Caco-2 (cell line): ENCODE measurements at regions not wholly inside any gene's neighbourhood (a gene's known extent, or its start where the extent isn't known, plus 50 kb on each side); places are given as distances from the start of the nearest gene placed in this dataset.

Experiments
- BruUV-seq: library from RNA; stranded (reverse); fragments of 400-500 nt; replicated peaks from 2 replicates; lab custom pipeline; 2021; lab: Mats Ljungman, UMichigan
- CTCF ChIA-PET: fragments of 300-600 bp; sonication (Branson Sonifier 250); formaldehyde crosslinking; loops from one replicate; lab custom pipeline; 2022; ENCODE audit warnings: antibody characterized with exemption; lab: Charles Lee
- POLR2A ChIA-PET: fragments of 300-600 bp; sonication (Branson Sonifier 250); formaldehyde crosslinking; loops from one replicate; lab custom pipeline; 2022; ENCODE audit warnings: antibody characterized with exemption; lab: Charles Lee
- DNase-seq, 2 experiments: peaks; one replicate each; pipeline versions ENCODE4 v3.0.0 to v3.0.0-alpha.2; 2020 to 2022
- H3K27me3 ChIP-seq: replicated peaks from 2 replicates; pipeline ENCODE4 v1.6.0; 2011; ENCODE audit warnings: low read length; ENCODE audit not compliant: control insufficient read depth, insufficient read depth
- H3K36me3 ChIP-seq: 2 replicates; pipeline ENCODE4 v1.5.1; 2011; ENCODE audit warnings: low read length; ENCODE audit not compliant: control insufficient read depth, insufficient read depth
- H3K4me1 ChIP-seq: fragments of 250-450 bp; sonication (Bioruptor Pico); 2 replicates; pipeline ENCODE4 v1.5.1; 2020; ENCODE audit warnings: mild to moderate bottlenecking
- H3K4me3 ChIP-seq: 2 replicates; pipeline ENCODE4 v1.5.1; 2011; ENCODE audit warnings: low read depth, mild to moderate bottlenecking, control low read depth, low read length
- H3K9me3 ChIP-seq: fragments of 250-450 bp; sonication (Bioruptor Pico); 2 replicates; pipeline ENCODE4 v1.5.1; 2020; ENCODE audit warnings: mild to moderate bottlenecking, moderate library complexity
- H3K27ac Mint-ChIP-seq: one replicate; pipeline ENCODE4 v1.8.0; 2022; ENCODE audit warnings: mixed read lengths; ENCODE audit not compliant: unreplicated experiment
- H3K27me3 Mint-ChIP-seq: one replicate; pipeline ENCODE4 v1.8.0; 2022; ENCODE audit warnings: mixed read lengths; ENCODE audit not compliant: insufficient read depth, unreplicated experiment
- H3K36me3 Mint-ChIP-seq: one replicate; pipeline ENCODE4 v1.8.0; 2022; ENCODE audit warnings: mild to moderate bottlenecking, mixed read lengths; ENCODE audit not compliant: insufficient read depth, unreplicated experiment
- H3K4me1 Mint-ChIP-seq: one replicate; pipeline ENCODE4 v1.8.0; 2022; ENCODE audit warnings: low read depth, mixed read lengths; ENCODE audit not compliant: unreplicated experiment
- H3K4me3 Mint-ChIP-seq: one replicate; pipeline ENCODE4 v1.8.0; 2022; ENCODE audit warnings: mild to moderate bottlenecking, moderate library complexity, mixed read lengths; ENCODE audit not compliant: unreplicated experiment
- H3K9me3 Mint-ChIP-seq: one replicate; pipeline ENCODE4 v1.8.0; 2022; ENCODE audit warnings: mixed read lengths; ENCODE audit not compliant: unreplicated experiment
- intact Hi-C: fragments of 100-400 bp; cut with micrococcal nuclease; formaldehyde crosslinking; loops from one replicate; pipeline ENCODE4 v1.10.0; 2022; ENCODE audit not compliant: unreplicated experiment
- TF ChIP-seq, protein P1 (sequence below), 2 experiments: fragments of 200-600 bp in 1 of 2; IDR thresholded peaks; 1 replicate in 1 of 2; 2 replicates in 1 of 2; pipeline versions ENCODE4 v1.5.1 to v1.8.0; 2011 to 2022; ENCODE audit warnings: antibody characterized with exemption in 1 of 2, control low read depth in 1 of 2, inconsistent platforms in 1 of 2, low read depth in 1 of 2, low read length in 1 of 2, mild to moderate bottlenecking in 1 of 2, moderate library complexity in 1 of 2; ENCODE audit not compliant: insufficient read depth in 1 of 2, severe bottlenecking in 1 of 2, unreplicated experiment in 1 of 2

DNA sequence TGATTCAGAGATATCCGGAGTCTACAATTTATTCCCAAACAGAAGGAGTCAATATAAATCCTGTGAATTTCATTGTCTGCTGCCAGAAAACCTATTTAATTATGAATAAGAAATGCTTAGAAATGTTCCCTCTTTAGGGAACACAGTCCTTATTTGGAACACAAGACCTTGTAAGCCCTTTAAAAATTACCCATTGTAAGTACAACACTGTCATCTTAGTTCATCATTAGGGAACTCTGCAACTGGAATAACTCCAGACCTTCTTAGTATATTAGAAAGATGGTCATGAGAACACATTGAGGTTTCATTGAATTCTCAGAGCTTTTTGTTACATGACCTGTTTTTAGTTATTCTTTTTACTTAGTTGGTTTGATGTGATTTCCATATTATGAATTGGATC lies 548.5 kb upstream of the KLF12 start:
- intact Hi-C loops, result loop anchor here (1.0 to 2.0 kb wide), 2 partner anchors 537 to 576 kb away; no protein-coding TSS in a partner anchor
- no peak for DNase-seq
- H3K9me3 ChIP-seq, result no peaks in the 10 kb centered on the region
- BruUV-seq, result no TSS peak
- Mint-ChIP-seq H3K9me3 (no peaks in the 10 kb centered on the region), H3K27ac (no peak overlapping the region), H3K27me3 (peaks cover 10% of the 10 kb centered on the region), H3K36me3 (no peaks in the 10 kb centered on the region), H3K4me1 (no peaks in the 10 kb centered on the region), H3K4me3 (no peak overlapping the region)
- POLR2A ChIA-PET, result no interaction called here
- H3K4me3 ChIP-seq, result no peak overlapping the region
- H3K27me3 ChIP-seq, result no peaks in the 10 kb centered on the region; the same call in 1 of the 2 replicates
- H3K36me3 ChIP-seq, result no peaks in the 10 kb centered on the region
- H3K4me1 ChIP-seq, result no peaks in the 10 kb centered on the region
- TF ChIP-seq, protein P1, sequence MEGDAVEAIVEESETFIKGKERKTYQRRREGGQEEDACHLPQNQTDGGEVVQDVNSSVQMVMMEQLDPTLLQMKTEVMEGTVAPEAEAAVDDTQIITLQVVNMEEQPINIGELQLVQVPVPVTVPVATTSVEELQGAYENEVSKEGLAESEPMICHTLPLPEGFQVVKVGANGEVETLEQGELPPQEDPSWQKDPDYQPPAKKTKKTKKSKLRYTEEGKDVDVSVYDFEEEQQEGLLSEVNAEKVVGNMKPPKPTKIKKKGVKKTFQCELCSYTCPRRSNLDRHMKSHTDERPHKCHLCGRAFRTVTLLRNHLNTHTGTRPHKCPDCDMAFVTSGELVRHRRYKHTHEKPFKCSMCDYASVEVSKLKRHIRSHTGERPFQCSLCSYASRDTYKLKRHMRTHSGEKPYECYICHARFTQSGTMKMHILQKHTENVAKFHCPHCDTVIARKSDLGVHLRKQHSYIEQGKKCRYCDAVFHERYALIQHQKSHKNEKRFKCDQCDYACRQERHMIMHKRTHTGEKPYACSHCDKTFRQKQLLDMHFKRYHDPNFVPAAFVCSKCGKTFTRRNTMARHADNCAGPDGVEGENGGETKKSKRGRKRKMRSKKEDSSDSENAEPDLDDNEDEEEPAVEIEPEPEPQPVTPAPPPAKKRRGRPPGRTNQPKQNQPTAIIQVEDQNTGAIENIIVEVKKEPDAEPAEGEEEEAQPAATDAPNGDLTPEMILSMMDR (IDR thresholded peaks at IDR 0.05; ENCODE audit: insufficient read depth in 1 of 2, low read depth in 1 of 2, low read length in 1 of 2, severe bottlenecking in 1 of 2, unreplicated experiment in 1 of 2), result no peak
- CTCF ChIA-PET, result no interaction called here

DNA sequence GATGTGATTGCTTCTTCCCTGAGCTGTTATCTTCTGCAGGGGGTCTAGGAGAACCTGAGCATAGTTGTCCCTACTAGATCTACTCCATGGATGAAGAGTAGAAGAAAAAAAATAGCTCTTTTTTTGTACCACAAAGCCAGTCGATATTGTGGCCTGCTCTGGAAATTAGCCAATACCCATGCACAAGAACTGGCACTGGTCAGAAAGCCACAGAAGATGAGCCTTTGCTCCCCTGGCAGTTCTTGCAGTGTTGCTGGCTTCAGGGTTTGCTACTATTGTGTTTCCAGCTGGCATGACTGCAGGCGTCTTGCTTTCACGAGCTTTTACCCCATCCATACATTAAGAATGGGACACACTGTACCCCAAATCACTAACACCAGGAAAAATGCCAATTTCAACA lies 547.7 kb upstream of the KLF12 start:
- TF ChIP-seq, protein P1 (IDR thresholded peaks at IDR 0.05; ENCODE audit: insufficient read depth in 1 of 2, low read depth in 1 of 2, low read length in 1 of 2, severe bottlenecking in 1 of 2, unreplicated experiment in 1 of 2), result no peak
- intact Hi-C loops, result loop anchor here (2.0 kb wide), 1 partner anchor 577 kb away; no protein-coding TSS in a partner anchor
- no peak overlapping the region for H3K4me3 Mint-ChIP-seq

DNA sequence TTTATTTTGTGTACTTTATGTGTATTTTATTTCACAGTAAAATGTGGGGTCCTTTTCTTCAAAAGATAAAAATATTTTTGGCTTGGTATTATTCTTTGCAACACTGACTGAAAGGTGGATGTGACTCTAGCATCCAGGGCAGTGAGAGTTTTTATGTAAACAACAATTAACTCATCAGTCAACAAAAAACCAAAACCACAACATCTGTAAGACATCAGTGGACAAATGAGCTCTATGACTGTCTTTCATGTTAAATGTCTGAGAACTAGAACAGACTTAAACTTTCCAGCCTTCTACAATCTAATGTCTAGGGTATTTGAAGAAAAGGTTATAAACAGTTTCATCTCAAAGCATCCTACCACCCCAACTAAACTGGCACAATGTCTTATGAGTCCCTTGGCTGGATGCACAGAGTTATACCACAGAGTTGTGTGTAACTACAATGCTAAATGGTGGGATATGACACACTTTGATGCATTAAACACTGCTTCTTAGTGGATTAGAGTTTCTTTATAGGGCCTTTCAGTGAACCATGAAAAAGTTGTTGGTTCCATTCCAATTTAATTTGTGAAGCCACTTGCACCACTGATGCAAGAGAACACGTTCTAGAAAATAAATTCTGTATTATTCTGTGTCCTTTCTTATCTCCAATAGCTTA lies 544.2 kb upstream of the KLF12 start:
- no peaks in the 10 kb centered on the region; the same call in 1 of the 2 replicates for H3K27me3 ChIP-seq
- DNase-seq, result no peak
- H3K4me3 Mint-ChIP-seq, result no peak overlapping the region
- H3K4me1 Mint-ChIP-seq, result no peaks in the 10 kb centered on the region
- H3K4me3 ChIP-seq, result no peak overlapping the region
- H3K9me3 Mint-ChIP-seq, result no peaks in the 10 kb centered on the region
- no peaks in the 10 kb centered on the region for H3K9me3 ChIP-seq
- H3K27ac Mint-ChIP-seq, result no peak overlapping the region
- peaks cover 5% of the 10 kb centered on the region for H3K27me3 Mint-ChIP-seq
- ChIA-PET CTCF (no interaction called here), POLR2A (no interaction called here)
- H3K36me3 Mint-ChIP-seq, result no peaks in the 10 kb centered on the region
- intact Hi-C loops, result no loop called here
- no peaks in the 10 kb centered on the region for H3K36me3 ChIP-seq
- H3K4me1 ChIP-seq, result no peaks in the 10 kb centered on the region
- TF ChIP-seq, protein P1 (IDR thresholded peaks at IDR 0.05; ENCODE audit: insufficient read depth in 1 of 2, low read depth in 1 of 2, low read length in 1 of 2, severe bottlenecking in 1 of 2, unreplicated experiment in 1 of 2), result no peak
- BruUV-seq, result no TSS peak

More for the DNA sequence above, 547.7 kb upstream of the KLF12 start:
- ChIA-PET CTCF (no interaction called here), POLR2A (no interaction called here)
- DNase-seq, result no peak
- Histone ChIP-seq H3K4me1 (no peaks in the 10 kb centered on the region), H3K27me3 (no peaks in the 10 kb centered on the region; the same call in 1 of the 2 replicates), H3K4me3 (no peak overlapping the region), H3K36me3 (no peaks in the 10 kb centered on the region), H3K9me3 (no peaks in the 10 kb centered on the region)
- H3K36me3 Mint-ChIP-seq, result no peaks in the 10 kb centered on the region
- peaks cover 10% of the 10 kb centered on the region for H3K27me3 Mint-ChIP-seq
- BruUV-seq, result no TSS peak
- H3K4me1 Mint-ChIP-seq, result no peaks in the 10 kb centered on the region
- no peak overlapping the region for H3K27ac Mint-ChIP-seq
- no peaks in the 10 kb centered on the region for H3K9me3 Mint-ChIP-seq
